Trophoblast cell (in vitro differentiated cells and primary cell): ENCODE measurements at regions not wholly inside any gene's neighbourhood (a gene's known extent, or its start where the extent isn't known, plus 50 kb on each side); places are given as distances from the start of the nearest gene placed in this dataset.

Experiments
- DNase-seq, 2 donors: peaks; one replicate each; pipeline ENCODE4 v3.0.0-alpha.2; 2016
- H2AFZ ChIP-seq: 2 replicates; pipeline ENCODE4 v1.6.1; 2013; ENCODE audit warnings: low read length, moderate library complexity, mild to moderate bottlenecking; ENCODE audit not compliant: insufficient read depth, poor library complexity
- H2AK5ac ChIP-seq: 2 replicates; pipeline ENCODE4 v1.6.1; 2013; ENCODE audit warnings: mild to moderate bottlenecking, low read length
- H2BK120ac ChIP-seq: 2 replicates; pipeline ENCODE4 v1.6.1; 2013; ENCODE audit warnings: low read length, mild to moderate bottlenecking, moderate library complexity; ENCODE audit not compliant: insufficient read depth, poor library complexity
- H2BK12ac ChIP-seq: 2 replicates; pipeline ENCODE4 v1.6.1; 2013; ENCODE audit warnings: mild to moderate bottlenecking, low read length, moderate library complexity
- H2BK5ac ChIP-seq: 2 replicates; pipeline ENCODE4 v1.6.1; 2013; ENCODE audit warnings: low read length, low read depth, moderate library complexity, mild to moderate bottlenecking; ENCODE audit not compliant: poor library complexity
- H3K14ac ChIP-seq: 2 replicates; pipeline ENCODE4 v1.6.1; 2013; ENCODE audit warnings: mild to moderate bottlenecking, low read length
- H3K18ac ChIP-seq: 2 replicates; pipeline ENCODE4 v1.6.1; 2013; ENCODE audit warnings: mild to moderate bottlenecking, low read length
- H3K23ac ChIP-seq: 2 replicates; pipeline ENCODE4 v1.6.1; 2013; ENCODE audit warnings: low read length
- H3K27ac ChIP-seq: 2 replicates; pipeline ENCODE4 v1.5.1; 2013; ENCODE audit warnings: low read depth, mild to moderate bottlenecking, inconsistent platforms, low read length, moderate library complexity
- H3K27me3 ChIP-seq: 2 replicates; pipeline ENCODE4 v1.6.1; 2013; ENCODE audit warnings: inconsistent platforms, mild to moderate bottlenecking, low read length, moderate library complexity; ENCODE audit not compliant: insufficient read depth
- H3K36me3 ChIP-seq, 2 experiments: 1 replicate in 1 of 2; 2 replicates in 1 of 2; pipeline ENCODE4 v1.6.1; 2013; ENCODE audit warnings: low read length in 2 of 2, mild to moderate bottlenecking in 2 of 2, moderate library complexity in 1 of 2; ENCODE audit not compliant: insufficient read depth in 2 of 2, control insufficient read depth in 1 of 2
- H3K4ac ChIP-seq: 2 replicates; pipeline ENCODE4 v1.6.1; 2013; ENCODE audit warnings: low read depth, mild to moderate bottlenecking, low read length, moderate library complexity
- H3K4me1 ChIP-seq, 2 experiments: 1 replicate in 1 of 2; 2 replicates in 1 of 2; pipeline ENCODE4 v1.6.1; 2013; ENCODE audit warnings: low read length in 2 of 2, mild to moderate bottlenecking in 2 of 2, moderate library complexity in 1 of 2; ENCODE audit not compliant: insufficient read depth in 2 of 2, control insufficient read depth in 1 of 2
- H3K4me2 ChIP-seq: 2 replicates; pipeline ENCODE4 v1.6.1; 2013; ENCODE audit warnings: inconsistent platforms, mild to moderate bottlenecking, low read length, moderate library complexity
- H3K4me3 ChIP-seq: 2 replicates; pipeline ENCODE4 v1.5.1; 2013; ENCODE audit warnings: mild to moderate bottlenecking, low read depth, low read length, inconsistent platforms
- H3K79me1 ChIP-seq: one replicate; pipeline ENCODE4 v1.6.1; 2013; ENCODE audit warnings: low read length
- H3K79me2 ChIP-seq: 2 replicates; pipeline ENCODE4 v1.6.1; 2013; ENCODE audit warnings: low read length, mild to moderate bottlenecking; ENCODE audit not compliant: control insufficient read depth, insufficient read depth, poor library complexity
- H3K9ac ChIP-seq: 2 replicates; pipeline ENCODE4 v1.6.1; 2013; ENCODE audit warnings: mild to moderate bottlenecking, low read length
- H3K9me3 ChIP-seq: 2 replicates; pipeline ENCODE4 v1.6.1; 2013; ENCODE audit warnings: low read depth, mild to moderate bottlenecking, control low read depth, inconsistent platforms, low read length; ENCODE audit not compliant: insufficient read depth
- H4K12ac ChIP-seq: 2 replicates; pipeline ENCODE4 v1.6.1; 2013; ENCODE audit warnings: low read depth, mild to moderate bottlenecking, low read length, moderate library complexity
- H4K8ac ChIP-seq: 2 replicates; pipeline ENCODE4 v1.6.1; 2013; ENCODE audit warnings: low read depth, mild to moderate bottlenecking, low read length, moderate library complexity
- H4K91ac ChIP-seq: one replicate; pipeline ENCODE4 v1.6.1; 2013; ENCODE audit warnings: low read depth, mild to moderate bottlenecking, low read length, moderate library complexity
- WGBS: extraction: QIAGEN DNeasy Blood & Tissue Kit; methylation state at CpG from one replicate; pipeline ENCODE4 v1.1.7; 2013; ENCODE audit warnings: missing lambda C conversion rate; ENCODE audit not compliant: insufficient read length, insufficient coverage; ENCODE audit errors: extremely low coverage; 5-methylcytosine and 5-hydroxymethylcytosine counted together

DNA sequence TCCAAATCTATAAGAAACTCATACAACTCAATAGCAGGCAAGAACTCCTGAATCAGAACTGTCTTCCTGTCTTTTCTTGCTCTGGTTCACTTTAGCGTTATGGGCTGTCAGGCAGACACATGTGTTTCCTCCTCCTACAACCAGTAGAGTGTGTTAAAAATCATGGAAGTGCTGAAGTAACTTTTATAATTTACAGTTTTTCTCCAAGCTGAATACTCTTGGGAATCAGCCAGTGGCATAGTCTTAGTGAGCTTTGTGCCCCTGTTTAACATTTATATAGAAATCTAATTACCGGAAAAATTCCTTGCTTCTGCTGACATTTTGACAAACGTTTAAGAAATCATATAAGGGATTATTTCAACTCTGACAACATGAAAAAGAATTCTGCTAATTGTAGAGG, 113.1 kb upstream of the RGS18 start:
- Histone ChIP-seq H2BK120ac (no peak overlapping the region), H2BK5ac (no peak overlapping the region), H3K79me1 (no peaks in the 10 kb centered on the region), H3K4ac (no peak overlapping the region), H2BK12ac (no peak overlapping the region), H3K4me1 (no peaks in the 10 kb centered on the region), H3K14ac (no peak overlapping the region), H2AK5ac (no peak overlapping the region), H3K27ac (no peak overlapping the region), H3K27me3 (no peaks in the 10 kb centered on the region), H3K9ac (no peak overlapping the region), H4K91ac (no peak overlapping the region), H3K4me2 (no peak overlapping the region), H3K36me3 (no peaks in the 10 kb centered on the region), H3K4me3 (no peak overlapping the region), H2AFZ (no peak overlapping the region), H3K18ac (no peak overlapping the region), H3K9me3 (no peaks in the 10 kb centered on the region), H3K23ac (no peak overlapping the region), H3K79me2 (no peaks in the 10 kb centered on the region), H4K12ac (no peak overlapping the region), H4K8ac (no peak overlapping the region)
- no peak for DNase-seq
- no CpG with 5 or more reads among the region's 3 CpGs for WGBS

DNA sequence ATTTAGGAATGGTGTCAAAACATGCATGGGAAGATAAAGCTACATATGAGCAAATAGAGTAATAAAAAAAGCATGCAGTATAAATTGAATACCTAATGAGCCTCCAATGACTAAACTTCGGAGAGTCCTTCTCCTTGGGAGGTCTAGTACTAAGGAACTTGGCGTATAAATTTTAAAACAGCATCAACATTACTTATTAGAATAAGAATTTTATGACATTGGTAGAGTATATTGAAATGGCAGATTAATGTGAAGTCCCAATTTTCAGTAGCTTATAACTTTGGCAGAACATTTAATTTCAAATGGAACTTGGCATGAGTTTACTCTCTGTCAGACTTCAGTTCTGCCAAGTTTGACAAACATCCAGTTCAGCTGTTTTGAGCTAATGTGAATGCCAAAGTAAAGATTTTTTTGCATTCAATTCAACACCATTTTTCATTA, 104.7 kb upstream of the RGS18 start:
- Histone ChIP-seq H3K36me3 (no peaks in the 10 kb centered on the region), H3K79me1 (no peaks in the 10 kb centered on the region), H3K4ac (no peak overlapping the region), H2BK5ac (no peak overlapping the region), H2AFZ (no peak overlapping the region), H3K9ac (no peak overlapping the region), H3K23ac (no peak overlapping the region), H3K9me3 (no peaks in the 10 kb centered on the region), H2BK120ac (no peak overlapping the region), H3K18ac (no peak overlapping the region), H4K12ac (no peak overlapping the region), H3K14ac (no peak overlapping the region), H3K79me2 (no peaks in the 10 kb centered on the region), H3K4me2 (no peak overlapping the region), H3K27me3 (no peaks in the 10 kb centered on the region), H3K4me3 (no peak overlapping the region), H3K4me1 (no peaks in the 10 kb centered on the region), H4K91ac (no peak overlapping the region), H4K8ac (no peak overlapping the region), H2AK5ac (no peak overlapping the region), H3K27ac (no peak overlapping the region), H2BK12ac (no peak overlapping the region)
- DNase-seq = no peak
- no CpG with 5 or more reads among the region's 2 CpGs for WGBS

DNA sequence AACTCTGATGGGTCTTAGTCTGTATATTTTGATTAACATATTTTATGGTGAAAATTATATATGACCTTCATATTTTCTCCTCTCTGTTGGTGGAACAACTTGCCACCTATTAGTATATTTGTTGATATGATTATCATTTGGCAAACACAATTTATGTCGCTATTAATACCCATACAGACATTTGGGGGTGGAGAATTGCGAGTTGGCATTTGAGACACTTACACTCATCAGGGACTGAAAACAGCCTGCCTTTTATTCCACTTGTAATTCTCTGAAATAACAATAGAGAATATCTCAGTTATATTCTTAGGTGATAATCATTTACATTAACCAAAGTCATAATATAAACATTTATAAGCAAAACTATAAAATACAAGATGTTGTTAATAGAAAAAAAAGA, 100.5 kb upstream of the RGS18 start:
- Histone ChIP-seq H3K4me2 (no peak overlapping the region), H3K79me2 (no peaks in the 10 kb centered on the region), H3K79me1 (no peaks in the 10 kb centered on the region), H3K23ac (no peak overlapping the region), H3K9ac (no peak overlapping the region), H4K91ac (no peak overlapping the region), H3K14ac (no peak overlapping the region), H2BK12ac (no peak overlapping the region), H4K8ac (no peak overlapping the region), H3K18ac (no peak overlapping the region), H3K4ac (no peak overlapping the region), H3K4me1 (no peaks in the 10 kb centered on the region), H3K4me3 (no peak overlapping the region), H3K36me3 (no peaks in the 10 kb centered on the region), H2BK5ac (no peak overlapping the region), H2AK5ac (no peak overlapping the region), H3K27me3 (no peaks in the 10 kb centered on the region), H2BK120ac (no peak overlapping the region), H3K9me3 (no peaks in the 10 kb centered on the region), H3K27ac (no peak overlapping the region), H2AFZ (no peak overlapping the region), H4K12ac (no peak overlapping the region)
- no CpG with 5 or more reads among the region's 2 CpGs for WGBS
- DNase-seq = no peak

DNA sequence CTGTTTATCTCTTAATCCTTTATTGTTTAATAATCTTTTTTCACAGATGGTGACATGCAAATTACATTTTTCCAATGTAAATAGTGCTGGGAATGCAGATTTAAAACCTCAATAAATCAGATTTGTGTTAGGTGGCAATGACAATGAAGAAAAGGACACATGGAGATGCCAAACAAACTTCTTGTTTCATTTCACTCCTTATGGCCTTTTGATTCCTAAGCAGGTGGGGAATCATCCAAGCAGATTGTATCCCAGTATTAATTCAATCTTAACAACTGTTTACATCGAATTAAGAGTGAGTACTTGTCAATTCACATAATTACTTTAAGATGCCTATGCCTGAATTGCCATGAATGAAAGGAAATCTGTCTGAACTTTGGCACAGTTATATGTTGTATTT, 98.9 kb upstream of the RGS18 start:
- H3K4me2 ChIP-seq = no peak overlapping the region
- no peak overlapping the region for H3K23ac ChIP-seq
- H2AK5ac ChIP-seq = no peak overlapping the region
- no peaks in the 10 kb centered on the region for H3K4me1 ChIP-seq
- no peak for DNase-seq
- no CpG with 5 or more reads among the region's 1 CpG for WGBS
- no peaks in the 10 kb centered on the region for H3K79me2 ChIP-seq
- no peak overlapping the region for H3K14ac ChIP-seq
- no peaks in the 10 kb centered on the region for H3K9me3 ChIP-seq
- no peaks in the 10 kb centered on the region for H3K79me1 ChIP-seq
- H3K9ac ChIP-seq = no peak overlapping the region
- H3K36me3 ChIP-seq = no peaks in the 10 kb centered on the region
- no peak overlapping the region for H3K4ac ChIP-seq
- no peak overlapping the region for H3K27ac ChIP-seq
- no peak overlapping the region for H2BK12ac ChIP-seq
- no peak overlapping the region for H4K12ac ChIP-seq
- no peak overlapping the region for H4K8ac ChIP-seq
- no peak overlapping the region for H3K4me3 ChIP-seq
- H2BK5ac ChIP-seq = no peak overlapping the region
- H4K91ac ChIP-seq = no peak overlapping the region
- no peak overlapping the region for H2AFZ ChIP-seq
- H2BK120ac ChIP-seq = no peak overlapping the region
- H3K18ac ChIP-seq = no peak overlapping the region
- no peaks in the 10 kb centered on the region for H3K27me3 ChIP-seq
